HG02973 (cell line): ENCODE measurements at regions not wholly inside any gene's neighbourhood (a gene's known extent, or its start where the extent isn't known, plus 50 kb on each side); places are given as distances from the start of the nearest gene placed in this dataset.
"Not testable (repeated sequence)": the region's sequence is repeated elsewhere in the genome, so short reads cannot be mapped to it uniquely, and the experiment has no call there.

ENCODE experiments used
- ATAC-seq: cut with Tn5 transposase; IDR thresholded peaks from one replicate; pipeline ENCODE4 v1.9.1; 2021; ENCODE audit warnings: moderate library complexity; ENCODE audit not compliant: unreplicated experiment

DNA sequence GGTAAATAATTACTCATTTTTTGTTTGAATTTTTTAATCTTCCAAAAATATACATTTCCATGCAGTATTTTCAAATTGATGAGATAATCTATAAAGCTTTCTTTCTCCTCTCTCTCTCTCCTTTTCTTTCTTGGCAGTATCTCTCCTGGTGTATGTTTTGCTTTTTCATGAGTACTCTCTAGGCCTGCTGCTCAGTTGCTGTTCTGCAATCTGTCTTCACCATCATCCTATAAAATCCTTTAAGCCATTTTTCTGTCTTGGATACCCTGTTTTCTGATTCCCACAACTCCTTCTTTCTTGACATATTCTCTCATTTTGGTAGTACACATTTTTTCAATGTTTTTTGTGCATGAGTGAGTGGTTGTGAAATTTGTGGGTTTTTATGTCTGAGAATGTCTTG is 1558.1 kb upstream of the LRRTM3 start:
- ATAC-seq: no peak

GRCh38 chr10:65375528-65375927 is 1550.3 kb upstream of the LRRTM3 start:
- ATAC-seq: no peak

DNA sequence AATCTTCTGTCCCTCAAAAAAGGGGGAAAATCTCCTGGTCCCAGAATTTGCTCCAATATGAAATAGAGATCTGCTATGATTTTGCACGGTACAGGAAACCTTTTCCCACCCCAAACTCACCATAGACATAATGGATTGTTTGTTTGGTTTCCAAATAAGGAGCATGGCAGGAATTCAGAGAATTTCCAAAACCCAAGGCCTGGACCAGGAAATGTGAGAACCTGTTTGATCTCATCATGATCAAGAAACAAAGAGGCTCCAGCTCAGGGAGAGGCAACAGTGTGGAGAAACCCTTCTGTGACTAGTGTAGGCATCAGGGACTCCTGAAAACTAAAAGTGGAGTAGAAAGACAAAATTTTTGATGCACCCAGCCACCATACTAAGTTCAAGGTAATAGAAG is 1548.1 kb upstream of the LRRTM3 start:
- no peak for ATAC-seq

DNA sequence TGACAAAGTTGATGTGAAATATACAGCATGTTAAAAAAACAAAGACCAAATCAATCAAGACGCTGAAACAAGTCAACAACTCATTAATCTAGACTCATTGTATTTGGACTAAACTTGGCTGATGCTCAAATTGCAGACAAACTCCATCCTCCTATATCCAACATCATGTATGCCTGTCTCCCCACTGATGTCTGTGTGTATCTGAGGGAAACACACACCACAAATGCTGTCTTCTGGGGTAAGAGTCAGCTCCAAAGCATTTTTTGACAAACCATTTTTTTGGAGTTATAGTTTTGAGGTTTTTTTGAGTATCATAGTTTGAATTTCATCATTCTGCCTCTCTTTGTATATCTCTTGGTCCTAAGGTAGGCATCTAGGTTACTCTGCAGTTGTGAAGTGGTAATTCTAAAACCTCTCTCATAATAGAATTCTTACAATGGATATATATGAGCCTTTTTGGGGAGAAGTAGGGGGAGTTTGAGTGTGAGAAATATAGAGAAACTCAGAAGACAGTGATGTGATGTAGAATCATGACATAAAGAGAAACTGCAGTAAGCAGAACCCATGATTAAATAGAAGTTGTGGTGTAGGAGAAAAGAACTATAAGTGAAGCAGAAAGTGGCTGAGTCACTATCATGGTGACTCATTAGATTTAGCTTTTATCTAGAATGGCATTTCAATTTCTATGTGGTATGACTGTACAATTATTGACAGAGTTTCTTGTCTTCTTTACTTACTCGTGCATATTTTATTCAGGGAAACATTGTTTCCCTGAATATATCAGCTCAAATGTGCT is 1531.1 kb upstream of the LRRTM3 start:
- ATAC-seq: no peak

GRCh38 chr10:65395631-65396030 is 1530.2 kb upstream of the LRRTM3 start:
- ATAC-seq: no peak

DNA sequence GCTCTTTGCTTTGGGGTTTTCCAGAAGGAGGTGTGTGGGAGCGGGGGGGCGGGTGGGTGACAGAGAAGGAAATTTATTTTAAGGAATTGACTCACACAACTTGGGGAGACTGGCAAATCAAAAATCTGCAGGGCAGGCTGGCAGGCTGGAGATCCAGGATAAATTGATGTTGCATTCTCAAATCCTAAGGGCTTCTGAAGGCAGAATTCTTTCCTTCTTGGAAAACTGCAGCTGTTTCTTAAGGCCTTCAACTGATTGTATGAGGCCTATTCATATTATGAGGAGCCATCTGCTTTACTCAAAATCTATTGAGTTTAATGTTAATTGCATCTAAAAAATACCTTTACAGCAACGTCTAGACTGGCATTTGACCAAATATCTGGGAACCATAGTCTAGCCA is 1528.8 kb upstream of the LRRTM3 start:
- ATAC-seq: no peak

GRCh38 chr10:65408401-65408800 is 1517.4 kb upstream of the LRRTM3 start:
- ATAC-seq: no peak

DNA sequence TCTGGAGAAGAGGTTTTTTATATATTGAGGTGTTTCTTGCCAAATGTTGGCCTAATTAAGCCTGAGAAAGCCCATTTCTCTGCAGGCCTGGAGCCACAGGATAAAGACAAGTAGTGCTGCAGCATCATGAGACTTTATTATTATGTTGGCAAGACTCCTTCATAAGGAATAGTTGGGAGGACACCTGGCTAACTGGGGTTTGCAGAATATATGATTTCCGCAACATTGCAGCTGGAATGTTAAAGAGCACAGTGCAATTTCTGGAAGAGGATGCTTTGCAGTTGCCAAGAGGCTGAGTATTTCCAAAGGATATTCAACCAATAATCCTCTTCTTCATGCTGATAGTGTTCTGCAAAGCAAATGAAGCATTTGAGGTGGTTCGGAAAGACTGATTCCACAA is 1512.8 kb upstream of the LRRTM3 start:
- no peak for ATAC-seq

- no peak for ATAC-seq
Measured at GRCh38 chr10:65415318-65415717, 1510.5 kb upstream of the LRRTM3 start.

- ATAC-seq: no peak
Measured at GRCh38 chr10:65416094-65416493, 1509.7 kb upstream of the LRRTM3 start.

GRCh38 chr10:65419629-65420028 is 1506.2 kb upstream of the LRRTM3 start:
- no peak for ATAC-seq

DNA sequence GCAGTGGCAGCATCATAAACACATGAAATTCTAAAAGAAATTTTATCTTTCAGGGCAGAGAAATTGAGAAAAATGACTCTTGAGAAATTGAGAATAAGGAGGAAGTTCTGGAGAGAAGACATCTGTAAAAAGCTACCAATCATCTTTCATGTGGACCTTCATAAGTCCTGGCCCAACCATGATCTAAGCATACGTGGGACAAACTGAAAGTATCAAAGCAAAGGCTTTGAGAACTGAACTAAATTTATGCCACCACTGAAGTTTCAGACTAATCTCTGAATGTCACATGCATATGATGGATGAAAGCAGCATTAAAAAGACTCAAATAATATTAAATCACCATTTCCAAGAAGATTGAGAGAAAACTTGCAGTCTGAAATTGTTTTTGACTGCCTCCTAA is 1502.8 kb upstream of the LRRTM3 start:
- no peak for ATAC-seq

DNA sequence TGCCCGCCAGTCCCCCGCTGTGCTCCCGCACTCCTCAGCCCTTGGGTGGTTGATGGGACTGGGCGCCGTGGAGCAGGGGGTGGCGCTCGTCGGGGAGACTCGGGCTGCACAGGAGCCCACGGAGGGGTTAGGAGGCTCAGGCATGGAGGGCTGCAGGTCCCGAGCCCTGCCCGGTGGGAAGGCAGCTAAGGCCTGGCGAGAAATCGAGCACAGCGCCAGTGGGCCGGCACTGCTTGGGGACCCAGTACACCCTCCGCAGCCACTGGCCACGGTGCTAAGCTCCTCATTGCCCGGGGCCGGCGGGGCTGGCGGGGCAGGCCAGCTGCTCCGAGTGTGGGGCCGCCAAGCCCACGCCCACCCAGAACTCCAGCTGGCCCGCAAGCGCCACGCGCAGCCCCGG is 1496.5 kb upstream of the LRRTM3 start:
- ATAC-seq: not testable (repeated sequence)

GRCh38 chr10:65430979-65431378 is 1494.9 kb upstream of the LRRTM3 start:
- no peak for ATAC-seq

- ATAC-seq: no peak
Measured at GRCh38 chr10:65470986-65471385, 1454.8 kb upstream of the LRRTM3 start.

DNA sequence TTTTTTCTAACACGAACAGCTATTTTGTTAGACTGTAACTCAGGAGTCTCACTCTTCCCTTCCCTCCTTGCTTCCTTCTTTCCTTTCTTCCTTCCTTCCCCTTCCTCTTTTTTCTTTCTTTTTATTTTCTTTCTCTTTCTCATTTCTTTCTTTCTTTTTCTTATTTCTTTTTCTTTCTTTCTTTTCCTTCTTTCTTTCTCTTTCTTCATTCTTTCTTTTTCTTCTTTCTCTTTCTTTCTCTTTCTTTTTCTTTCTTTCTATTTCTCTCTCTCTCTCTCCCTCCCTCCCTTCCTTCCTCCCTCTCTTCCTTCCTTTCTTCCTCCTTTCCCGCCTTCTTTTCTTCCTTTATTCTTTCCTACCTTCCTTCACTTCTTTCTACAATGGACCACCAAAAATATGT is 1443.0 kb upstream of the LRRTM3 start:
- no peak for ATAC-seq

GRCh38 chr10:65491799-65492198 is 1434.0 kb upstream of the LRRTM3 start:
- ATAC-seq: no peak

DNA sequence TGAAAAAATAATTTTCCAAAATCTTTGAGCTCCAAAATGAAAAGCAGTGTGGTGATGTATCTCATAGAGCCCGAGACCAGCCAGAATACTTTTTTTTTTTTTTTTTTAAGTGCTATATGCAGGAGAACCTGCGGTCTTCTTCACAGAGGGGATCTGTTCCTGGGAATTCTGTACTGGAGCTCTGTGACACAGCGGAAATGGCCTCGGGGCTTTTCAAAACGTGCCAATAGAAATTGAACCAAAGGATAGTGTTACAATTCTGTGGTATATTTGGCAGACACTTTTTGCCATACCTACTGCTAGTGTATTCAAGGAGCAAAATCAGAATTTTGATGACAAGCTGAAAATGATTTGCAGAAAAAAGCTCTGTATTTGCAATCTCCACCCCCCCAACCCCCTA is 1429.3 kb upstream of the LRRTM3 start:
- no peak for ATAC-seq

DNA sequence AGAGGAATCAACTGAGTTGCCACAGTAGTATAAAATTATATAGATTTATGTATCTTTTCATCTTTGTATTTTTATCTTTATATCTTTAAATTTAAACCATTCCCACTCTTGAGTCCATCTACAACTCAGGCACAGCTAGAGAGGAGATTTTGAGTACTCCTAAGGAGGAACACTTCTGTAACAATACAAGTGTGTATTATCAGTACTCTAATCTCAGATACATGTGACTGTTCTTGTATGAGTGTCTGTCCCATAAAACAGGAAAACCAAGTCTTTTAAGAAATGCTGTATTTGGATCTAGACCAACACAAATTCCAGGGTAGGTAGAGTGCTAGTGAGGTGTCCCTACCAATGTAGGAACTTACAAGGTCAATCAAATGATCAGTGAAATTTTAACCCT is 1428.0 kb upstream of the LRRTM3 start:
- no peak for ATAC-seq

DNA sequence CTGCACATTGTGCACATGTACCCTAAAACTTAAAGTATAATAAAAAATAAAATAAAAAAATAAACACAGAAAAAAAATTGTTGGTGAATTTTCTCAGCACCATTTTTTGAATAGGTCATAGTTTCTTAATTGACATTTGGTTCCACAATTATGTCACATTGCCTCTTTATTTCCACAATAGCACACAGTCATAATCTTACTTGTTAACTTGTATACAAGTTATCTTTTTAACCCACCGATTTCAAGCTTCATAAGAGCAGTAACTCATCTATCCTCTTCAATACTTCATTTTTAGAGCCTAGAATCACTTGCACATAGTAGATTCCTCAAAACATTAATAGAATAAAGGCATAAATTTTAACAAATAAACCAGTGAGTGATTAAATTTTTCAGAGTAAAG is 1425.1 kb upstream of the LRRTM3 start:
- no peak for ATAC-seq

DNA sequence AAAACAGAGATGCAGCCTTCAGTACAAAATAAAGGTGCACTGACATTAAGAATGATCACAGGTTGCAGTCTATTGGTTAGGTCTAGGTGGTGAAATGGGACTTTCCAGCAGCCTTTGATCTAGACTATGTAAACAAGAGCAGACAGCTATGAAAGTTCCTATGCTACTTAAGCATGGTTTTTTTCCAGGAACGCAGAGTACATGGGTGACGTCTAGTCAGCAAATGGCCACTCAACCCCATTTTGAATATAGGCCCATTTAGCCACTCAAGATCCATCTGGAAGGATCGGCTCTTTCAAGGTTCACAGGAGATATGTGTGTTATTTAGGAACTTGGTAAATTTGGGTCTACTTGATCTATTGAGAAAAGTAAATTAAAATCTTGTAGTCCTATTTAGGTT is 1424.6 kb upstream of the LRRTM3 start:
- no peak for ATAC-seq

- no peak for ATAC-seq
Measured at GRCh38 chr10:65518379-65518778, 1407.5 kb upstream of the LRRTM3 start.

DNA sequence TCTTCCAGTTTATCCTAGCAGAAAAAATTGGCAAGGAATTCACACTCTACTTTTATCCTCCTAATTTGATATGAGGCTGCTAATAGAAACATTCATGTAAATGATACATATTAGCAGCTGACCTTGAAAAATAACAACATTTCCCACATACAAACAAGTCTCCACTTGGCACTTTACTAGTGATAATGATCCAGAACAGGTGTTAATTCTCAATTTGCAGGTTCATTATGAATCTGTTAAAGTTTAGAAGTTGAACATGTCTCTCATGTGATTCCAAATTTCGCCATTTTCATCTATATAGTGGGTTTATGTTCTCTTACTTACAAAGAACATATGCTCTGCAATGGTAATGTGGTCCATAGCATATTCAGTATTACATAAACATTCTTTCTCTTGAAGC is 1396.8 kb upstream of the LRRTM3 start:
- ATAC-seq: no peak
